Transverse colon (tissue), 4 donors: ENCODE measurements at regions not wholly inside any gene's neighbourhood (a gene's known extent, or its start where the extent isn't known, plus 50 kb on each side); places are given as distances from the start of the nearest gene placed in this dataset.

Experiments used
- CTCF ChIP-seq, 5 experiments: fragments of 200-600 bp in 3 of 5; fragments of 450-650 bp in 2 of 5; sonication (generic) in 3 of 5; IDR thresholded peaks; 1 replicate in 2 of 5; 2 replicates in 3 of 5; pipeline ENCODE4 v1.5.1; 2016 to 2017; ENCODE audit warnings: antibody characterized with exemption in 5 of 5, inconsistent platforms in 3 of 5, mild to moderate bottlenecking in 2 of 5, moderate library complexity in 1 of 5
- EP300 ChIP-seq: sonication (generic); formaldehyde crosslinking; IDR thresholded peaks from one replicate; pipeline ENCODE4 v1.6.1; 2017; ENCODE audit warnings: antibody characterized with exemption, low read depth
- POLR2A ChIP-seq: fragments of 450-650 bp; IDR thresholded peaks from one replicate; pipeline ENCODE4 v1.6.1; 2016; ENCODE audit warnings: antibody characterized with exemption, mild to moderate bottlenecking, moderate library complexity
- POLR2AphosphoS5 ChIP-seq, 3 donors: sonication (generic); formaldehyde crosslinking; IDR thresholded peaks; one replicate each; pipeline ENCODE4 v1.6.1; 2016; ENCODE audit warnings: antibody characterized with exemption in 3 of 3

GRCh38 chrX:131595120-131595519 is 51.2 kb downstream of the OR13H1 start:
- TF ChIP-seq CTCF (IDR thresholded peaks at IDR 0.05) (no peak), POLR2A (no peak), EP300 (no peak), POLR2AphosphoS5 (IDR thresholded peaks at IDR 0.05) (no peak)
